K562 (cell line): ENCODE measurements at regions not wholly inside any gene's neighbourhood (a gene's known extent, or its start where the extent isn't known, plus 50 kb on each side); places are given as distances from the start of the nearest gene placed in this dataset.
"Not testable (repeated sequence)": the region's sequence is repeated elsewhere in the genome, so short reads cannot be mapped to it uniquely, and the experiment has no call there.

Source experiments
- FOXA1 ChIP-seq: fragments of 450-650 bp; IDR thresholded peaks from 2 replicates; pipeline ENCODE4 v1.6.1; 2016; ENCODE audit warnings: mild to moderate bottlenecking, borderline replicate concordance
- KDM1A ChIP-seq, 2 experiments: fragments of 450-650 bp; IDR thresholded peaks; 2 replicates each; pipeline ENCODE4 v1.6.1; 2016; ENCODE audit warnings: mild to moderate bottlenecking in 2 of 2
- MTA2 ChIP-seq: fragments of 450-650 bp; IDR thresholded peaks from 2 replicates; pipeline ENCODE4 v1.6.1; 2016; ENCODE audit warnings: low read depth
- MXI1 ChIP-seq: IDR thresholded peaks from 2 replicates; pipeline ENCODE4 v1.6.1; 2011; ENCODE audit warnings: low read depth, mild to moderate bottlenecking, improper control_type of control experiment, low read length
- RCOR1 ChIP-seq, 2 experiments: IDR thresholded peaks; 2 replicates each; pipeline ENCODE4 v1.6.1; 2012; ENCODE audit warnings: low read depth in 2 of 2, low read length in 2 of 2, borderline replicate concordance in 1 of 2, improper control_type of control experiment in 1 of 2
- TAF7 ChIP-seq: fragments of 450-650 bp; IDR thresholded peaks from 2 replicates; pipeline ENCODE4 v1.6.1; 2016; ENCODE audit warnings: missing genetic modification characterization, missing compliant biosample characterization
- TEAD2 ChIP-seq: fragments of 450-650 bp; IDR thresholded peaks from 2 replicates; pipeline ENCODE4 v1.6.1; 2016; ENCODE audit warnings: missing genetic modification characterization, control low read depth, missing compliant biosample characterization
- ZNF696 ChIP-seq: fragments of 250-450 bp; sonication (Bioruptor Pico); conservative IDR thresholded peaks from 2 replicates; pipeline ENCODE4 v1.4.0; 2020; ENCODE audit warnings: mild to moderate bottlenecking, moderate library complexity
- ZNF766 ChIP-seq: fragments of 200-800 bp; sonication (Bioruptor generic); conservative IDR thresholded peaks from 2 replicates; pipeline ENCODE4 v1.6.1; 2016; ENCODE audit warnings: missing genetic modification characterization, missing compliant biosample characterization
- TF ChIP-seq, protein P1 (sequence below): fragments of 450-650 bp; conservative IDR thresholded peaks from 2 replicates; pipeline ENCODE4 v1.6.1; 2016; ENCODE audit warnings: missing genetic modification characterization, low read depth, mild to moderate bottlenecking, control low read depth, missing compliant biosample characterization
- TF ChIP-seq, protein P2 (sequence below), 3 experiments: IDR thresholded peaks in 2 of 3; conservative IDR thresholded peaks in 1 of 3; 2 replicates each; pipeline ENCODE4 v1.5.1; 2011 to 2012; ENCODE audit warnings: low read length in 3 of 3, mild to moderate bottlenecking in 3 of 3, control low read depth in 2 of 3, improper control_type of control experiment in 1 of 3, inconsistent platforms in 1 of 3, low read depth in 1 of 3, mixed read lengths in 1 of 3, moderate library complexity in 1 of 3; ENCODE audit not compliant: insufficient read depth in 2 of 3

DNA sequence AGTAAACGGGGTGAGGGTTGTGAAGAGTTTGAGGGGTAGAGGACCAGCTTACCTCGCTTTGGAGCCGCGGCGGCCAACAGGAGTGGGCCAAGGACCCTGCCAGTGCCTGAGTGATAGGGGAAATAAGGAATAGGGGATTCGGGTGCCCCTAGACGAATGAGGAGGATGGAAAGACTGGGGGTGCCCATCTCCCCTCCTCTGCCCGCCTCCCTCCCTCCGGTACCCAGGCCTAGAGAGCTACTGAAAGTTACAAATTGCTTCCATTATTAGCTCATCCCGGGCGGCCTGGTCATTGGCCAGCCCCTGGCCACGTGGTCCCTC, 63.1 kb downstream of the SMUG1 start:
- TF ChIP-seq, protein P1, sequence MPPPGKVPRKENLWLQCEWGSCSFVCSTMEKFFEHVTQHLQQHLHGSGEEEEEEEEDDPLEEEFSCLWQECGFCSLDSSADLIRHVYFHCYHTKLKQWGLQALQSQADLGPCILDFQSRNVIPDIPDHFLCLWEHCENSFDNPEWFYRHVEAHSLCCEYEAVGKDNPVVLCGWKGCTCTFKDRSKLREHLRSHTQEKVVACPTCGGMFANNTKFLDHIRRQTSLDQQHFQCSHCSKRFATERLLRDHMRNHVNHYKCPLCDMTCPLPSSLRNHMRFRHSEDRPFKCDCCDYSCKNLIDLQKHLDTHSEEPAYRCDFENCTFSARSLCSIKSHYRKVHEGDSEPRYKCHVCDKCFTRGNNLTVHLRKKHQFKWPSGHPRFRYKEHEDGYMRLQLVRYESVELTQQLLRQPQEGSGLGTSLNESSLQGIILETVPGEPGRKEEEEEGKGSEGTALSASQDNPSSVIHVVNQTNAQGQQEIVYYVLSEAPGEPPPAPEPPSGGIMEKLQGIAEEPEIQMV (tag): not testable (repeated sequence)
- TF ChIP-seq KDM1A (IDR thresholded peaks at IDR 0.05); TEAD2; MTA2; TAF7 (tag); FOXA1; MXI1; ZNF766 (CRISPR knock-in tag); ZNF696; RCOR1 (IDR thresholded peaks at IDR 0.05; ENCODE audit: borderline replicate concordance in 1 of 2, low read depth in 2 of 2, low read length in 2 of 2): not testable (repeated sequence)
- TF ChIP-seq, protein P2, sequence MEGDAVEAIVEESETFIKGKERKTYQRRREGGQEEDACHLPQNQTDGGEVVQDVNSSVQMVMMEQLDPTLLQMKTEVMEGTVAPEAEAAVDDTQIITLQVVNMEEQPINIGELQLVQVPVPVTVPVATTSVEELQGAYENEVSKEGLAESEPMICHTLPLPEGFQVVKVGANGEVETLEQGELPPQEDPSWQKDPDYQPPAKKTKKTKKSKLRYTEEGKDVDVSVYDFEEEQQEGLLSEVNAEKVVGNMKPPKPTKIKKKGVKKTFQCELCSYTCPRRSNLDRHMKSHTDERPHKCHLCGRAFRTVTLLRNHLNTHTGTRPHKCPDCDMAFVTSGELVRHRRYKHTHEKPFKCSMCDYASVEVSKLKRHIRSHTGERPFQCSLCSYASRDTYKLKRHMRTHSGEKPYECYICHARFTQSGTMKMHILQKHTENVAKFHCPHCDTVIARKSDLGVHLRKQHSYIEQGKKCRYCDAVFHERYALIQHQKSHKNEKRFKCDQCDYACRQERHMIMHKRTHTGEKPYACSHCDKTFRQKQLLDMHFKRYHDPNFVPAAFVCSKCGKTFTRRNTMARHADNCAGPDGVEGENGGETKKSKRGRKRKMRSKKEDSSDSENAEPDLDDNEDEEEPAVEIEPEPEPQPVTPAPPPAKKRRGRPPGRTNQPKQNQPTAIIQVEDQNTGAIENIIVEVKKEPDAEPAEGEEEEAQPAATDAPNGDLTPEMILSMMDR (IDR thresholded peaks at IDR 0.05 in 2 of 3, conservative IDR thresholded peaks at IDR 0.05 in 1 of 3; ENCODE audit: insufficient read depth in 2 of 3, low read depth in 1 of 3, low read length in 3 of 3): not testable (repeated sequence)
